Hepatocyte (in vitro differentiated cells): ENCODE measurements at regions not wholly inside any gene's neighbourhood (a gene's known extent, or its start where the extent isn't known, plus 50 kb on each side); places are given as distances from the start of the nearest gene placed in this dataset.

ENCODE experiments used
- CTCF ChIP-seq: fragments of 200-600 bp; sonication (generic); IDR thresholded peaks from 2 replicates; pipeline ENCODE4 v1.5.1; 2016; ENCODE audit warnings: antibody characterized with exemption, mild to moderate bottlenecking; ENCODE audit not compliant: poor library complexity
- EZH2 ChIP-seq: fragments of 200-600 bp; sonication (generic); IDR thresholded peaks from 2 replicates; pipeline ENCODE4 v1.6.1; 2016; ENCODE audit warnings: antibody characterized with exemption, mild to moderate bottlenecking, borderline replicate concordance

DNA sequence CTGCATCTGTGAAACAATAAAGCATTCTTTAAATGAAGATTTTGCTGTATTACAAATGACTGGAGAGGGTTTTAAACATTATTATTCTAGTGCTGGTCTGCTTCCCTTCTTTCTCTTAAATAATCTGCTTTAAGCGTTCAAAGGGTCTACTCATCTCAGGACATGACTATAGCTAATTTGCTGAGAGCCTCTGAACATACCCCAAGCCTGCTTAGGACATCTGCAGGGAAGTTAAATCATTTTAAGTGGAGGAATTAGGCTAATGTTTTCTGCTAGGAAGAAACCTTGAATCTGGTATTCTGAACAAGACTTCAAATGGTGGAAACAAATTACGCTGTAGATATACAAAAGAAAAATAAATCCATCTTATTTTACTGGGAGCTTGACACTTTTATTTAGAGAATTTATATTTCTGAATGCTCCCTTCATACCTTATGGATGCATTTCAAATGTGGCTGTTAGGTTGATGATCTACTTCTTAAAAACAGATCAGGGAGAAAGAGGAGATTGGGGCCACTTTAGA, 124.4 kb upstream of the ITGB1 start:
- TF ChIP-seq CTCF (no peak), EZH2 (no peak)
